HG03354 (cell line): ENCODE measurements at regions not wholly inside any gene's neighbourhood (a gene's known extent, or its start where the extent isn't known, plus 50 kb on each side); places are given as distances from the start of the nearest gene placed in this dataset.

Experiments
- ATAC-seq: cut with Tn5 transposase; IDR thresholded peaks from one replicate; pipeline ENCODE4 v1.9.1; 2021; ENCODE audit warnings: mild to moderate bottlenecking; ENCODE audit not compliant: unreplicated experiment, poor library complexity, severe bottlenecking

DNA sequence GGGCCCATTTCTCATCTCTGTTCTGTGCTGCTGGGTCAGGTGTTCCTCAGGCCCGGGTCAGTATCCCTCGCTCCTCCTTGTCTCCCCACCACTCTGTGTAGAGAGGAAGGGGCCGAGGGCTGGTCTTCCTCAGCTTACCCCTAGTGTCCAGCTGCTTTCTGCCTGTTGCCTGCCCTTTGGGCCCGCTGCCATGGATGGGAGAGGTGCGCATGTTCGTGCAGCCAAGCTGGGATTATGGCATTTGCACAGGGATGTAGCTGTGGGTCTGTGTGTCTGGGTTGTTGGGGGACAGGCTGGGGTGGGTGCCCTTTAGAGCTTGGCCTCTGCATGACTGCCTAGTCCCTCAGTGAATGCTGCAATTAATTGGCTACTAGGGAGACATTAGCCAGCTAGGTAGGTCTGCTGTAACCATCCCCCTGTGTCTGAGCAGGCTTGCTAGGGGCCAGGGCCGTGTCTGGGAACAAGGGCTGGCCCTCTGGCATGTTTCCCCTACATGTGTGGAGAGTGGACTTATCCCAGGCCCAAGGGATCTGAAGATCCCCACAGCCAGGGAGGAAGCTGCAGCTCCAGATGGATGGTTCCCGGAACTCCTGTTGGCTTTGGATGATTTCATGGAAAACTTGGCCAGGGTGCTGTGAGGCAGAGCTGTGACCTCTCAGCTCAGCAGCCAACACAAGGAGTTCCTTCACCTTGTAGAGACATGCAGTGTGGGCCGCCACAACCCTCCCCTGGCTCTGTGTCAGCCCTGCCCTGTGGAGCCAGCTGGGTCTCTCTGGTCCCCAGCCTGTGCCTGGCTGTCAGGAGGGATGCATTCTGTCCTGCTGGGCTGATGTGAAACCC lies 161.9 kb downstream of the MACROH2A1 start:
- no peak for ATAC-seq

DNA sequence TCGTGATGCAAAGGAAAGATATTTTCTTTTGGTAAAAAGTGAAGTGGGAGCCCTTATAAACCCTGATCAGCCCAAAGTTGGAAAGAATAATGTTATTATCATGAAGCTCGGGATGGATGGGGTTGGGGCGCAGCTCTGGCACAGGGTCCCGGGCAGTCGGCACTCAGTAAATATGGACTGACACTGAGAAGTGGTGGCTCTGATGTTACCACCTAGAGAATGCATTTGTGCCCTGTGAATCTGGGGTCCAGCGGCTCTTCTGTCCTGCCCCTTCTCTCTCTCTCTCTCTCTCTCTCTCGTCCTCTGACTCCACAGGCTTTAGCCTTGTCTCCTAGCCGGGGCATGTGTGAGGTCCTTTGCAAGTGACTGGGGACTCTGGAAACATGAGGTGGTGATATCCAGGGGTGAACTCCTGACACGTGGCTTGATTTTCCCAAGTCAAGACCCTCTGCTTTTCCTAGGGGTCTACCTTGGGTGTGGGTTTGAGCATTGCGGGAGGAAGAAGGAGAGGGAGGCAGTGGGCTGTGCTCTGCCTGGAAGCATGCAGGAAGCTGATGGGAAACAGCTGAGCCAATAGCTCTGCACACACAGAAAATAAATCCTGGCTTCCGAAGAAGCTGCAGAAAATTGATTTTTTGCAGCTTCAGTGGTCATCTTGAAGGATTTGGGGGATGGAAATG lies 162.7 kb downstream of the MACROH2A1 start:
- no peak for ATAC-seq

DNA sequence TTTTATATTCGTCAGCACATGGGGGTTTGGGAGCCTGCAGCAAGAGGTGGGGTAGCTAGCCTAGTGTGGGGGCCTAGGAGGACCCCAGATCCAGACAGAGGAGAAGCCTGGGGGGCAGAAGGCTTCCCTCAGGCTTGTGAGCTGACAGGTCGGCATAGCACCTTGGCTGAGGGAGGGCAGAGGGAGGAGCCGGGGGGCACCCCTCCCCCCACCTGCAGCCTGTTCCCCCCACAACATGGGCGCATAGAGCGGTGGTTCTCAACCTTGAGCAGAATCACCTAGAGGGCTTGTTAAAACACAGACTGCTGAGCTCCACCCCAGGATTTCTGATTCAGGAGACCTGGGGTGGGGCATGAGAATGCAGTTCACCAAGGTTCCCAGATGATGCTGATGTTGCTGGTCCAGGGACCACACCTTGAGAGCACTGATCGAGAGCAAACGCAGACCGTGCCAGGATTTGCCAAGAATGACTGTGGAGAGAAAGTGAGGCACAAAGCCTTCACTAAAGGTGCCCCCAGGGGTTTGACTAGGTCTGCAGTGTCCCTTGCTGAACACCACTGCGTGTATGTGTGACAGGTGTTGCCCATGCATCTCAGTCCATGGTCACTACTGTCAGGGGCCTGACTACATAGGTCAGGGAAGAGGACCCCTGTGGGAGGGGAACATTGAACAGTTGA lies 163.3 kb downstream of the MACROH2A1 start:
- no peak for ATAC-seq

DNA sequence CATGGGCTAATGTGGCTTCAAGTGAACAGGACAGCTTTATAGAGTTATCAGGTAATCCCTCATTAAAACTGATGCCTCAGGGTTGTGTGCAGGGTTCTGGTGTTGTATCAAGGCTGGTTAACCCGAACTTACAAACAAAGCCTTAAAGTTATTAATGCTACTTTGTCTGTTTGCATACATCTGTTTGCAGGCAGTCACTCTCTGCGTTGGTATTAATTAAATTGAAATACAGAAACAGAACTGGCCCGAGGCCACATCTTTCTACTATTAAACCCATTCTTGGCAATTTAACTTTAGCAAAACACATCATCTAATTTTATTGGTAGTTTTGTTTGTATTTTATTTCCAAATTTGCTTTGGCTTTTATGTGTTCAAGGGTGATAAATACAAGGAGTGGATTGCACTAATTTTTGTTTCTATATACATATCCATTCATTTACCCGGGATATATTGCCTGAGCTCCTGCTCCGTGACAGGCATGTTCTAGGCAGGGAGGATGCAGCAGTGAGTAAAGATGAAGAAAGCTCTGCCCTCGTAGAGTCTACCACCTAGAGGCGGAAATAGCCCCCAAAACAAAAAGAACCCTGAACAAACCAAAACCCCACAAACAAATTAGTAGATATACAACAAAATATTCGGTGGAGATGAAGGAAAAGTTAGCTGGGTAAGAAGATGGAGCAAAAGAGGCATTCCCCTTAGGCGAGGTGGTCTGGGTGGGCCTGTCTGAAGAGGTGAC lies 164.2 kb downstream of the MACROH2A1 start:
- ATAC-seq, result no peak

DNA sequence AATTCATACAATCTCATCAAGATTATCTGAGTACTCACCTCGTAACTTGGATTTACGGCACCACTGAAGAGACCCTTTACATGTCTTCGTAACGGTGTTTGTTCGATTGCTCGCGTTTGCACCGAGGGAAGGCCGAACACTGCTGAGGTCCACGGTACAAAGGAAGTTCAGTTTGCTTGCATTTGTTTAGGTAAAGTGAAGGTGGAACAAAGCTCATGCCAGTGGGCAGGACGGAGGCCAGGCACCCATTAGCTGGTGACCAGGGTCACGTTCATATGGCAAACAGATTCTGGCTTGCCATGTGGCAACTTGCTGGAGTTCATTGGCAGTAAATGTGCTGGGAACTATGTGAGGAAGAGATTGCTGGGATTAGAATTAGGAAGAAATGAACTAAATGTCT lies 164.8 kb downstream of the MACROH2A1 start:
- no peak for ATAC-seq

DNA sequence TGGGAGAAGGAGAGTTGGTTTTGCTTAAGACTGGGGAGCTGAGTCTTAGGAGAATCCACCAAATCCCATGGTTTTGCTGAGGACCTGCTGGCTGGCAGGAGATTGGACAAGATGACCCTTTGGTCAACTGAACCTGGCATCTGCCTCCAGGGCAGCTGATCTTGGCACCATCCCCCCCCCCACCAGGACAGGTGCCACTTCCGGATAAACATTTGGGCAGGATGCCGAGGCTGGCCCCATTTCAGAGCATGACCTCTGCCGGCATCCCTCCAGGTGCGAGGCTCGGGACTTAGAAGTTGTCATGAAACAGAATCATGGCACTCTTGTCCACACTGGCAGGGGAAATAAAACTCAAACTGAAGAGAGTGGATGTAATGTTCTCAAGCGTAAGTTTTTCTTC lies 165.6 kb downstream of the MACROH2A1 start:
- ATAC-seq, result no peak

DNA sequence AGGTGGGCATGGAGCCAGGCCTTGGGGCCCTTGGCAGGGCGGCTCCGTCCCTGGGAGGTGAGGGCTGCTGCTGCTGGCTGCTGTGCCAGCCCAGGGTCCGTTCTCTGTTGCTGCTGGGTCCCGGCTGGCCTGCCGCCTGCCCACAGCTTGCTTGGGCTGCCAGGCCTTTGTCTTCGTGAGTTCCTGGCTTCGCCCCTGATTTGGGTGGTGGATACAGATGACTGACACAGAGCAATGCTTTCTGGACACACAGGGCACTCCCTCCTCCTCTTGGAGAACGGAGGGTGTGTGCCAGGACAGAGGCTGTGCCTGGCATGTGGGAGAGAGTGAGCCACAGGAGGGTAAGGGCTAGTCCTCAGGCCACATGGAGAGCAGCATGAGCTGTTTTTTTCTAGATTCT lies 166.1 kb downstream of the MACROH2A1 start:
- no peak for ATAC-seq

DNA sequence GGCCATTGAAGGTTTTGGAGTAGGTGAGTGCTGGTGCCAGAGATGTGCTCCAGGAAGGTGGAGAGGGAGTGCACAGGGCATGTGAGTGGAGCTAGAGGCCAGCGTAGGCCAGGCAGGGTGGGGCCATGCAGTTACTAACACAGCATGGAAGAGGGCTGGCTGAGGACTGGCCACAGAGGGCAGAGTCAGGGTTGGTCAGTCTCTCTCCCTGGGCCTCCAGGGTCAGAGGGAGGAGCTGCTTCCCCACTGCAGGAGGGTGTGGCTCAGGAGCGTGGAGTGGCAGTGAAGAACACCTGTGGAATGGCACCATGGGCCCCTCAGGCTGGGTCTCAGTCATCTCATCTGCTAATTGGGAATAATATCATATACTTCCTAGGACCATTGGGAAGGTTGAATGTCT lies 167.7 kb downstream of the MACROH2A1 start:
- no peak for ATAC-seq

DNA sequence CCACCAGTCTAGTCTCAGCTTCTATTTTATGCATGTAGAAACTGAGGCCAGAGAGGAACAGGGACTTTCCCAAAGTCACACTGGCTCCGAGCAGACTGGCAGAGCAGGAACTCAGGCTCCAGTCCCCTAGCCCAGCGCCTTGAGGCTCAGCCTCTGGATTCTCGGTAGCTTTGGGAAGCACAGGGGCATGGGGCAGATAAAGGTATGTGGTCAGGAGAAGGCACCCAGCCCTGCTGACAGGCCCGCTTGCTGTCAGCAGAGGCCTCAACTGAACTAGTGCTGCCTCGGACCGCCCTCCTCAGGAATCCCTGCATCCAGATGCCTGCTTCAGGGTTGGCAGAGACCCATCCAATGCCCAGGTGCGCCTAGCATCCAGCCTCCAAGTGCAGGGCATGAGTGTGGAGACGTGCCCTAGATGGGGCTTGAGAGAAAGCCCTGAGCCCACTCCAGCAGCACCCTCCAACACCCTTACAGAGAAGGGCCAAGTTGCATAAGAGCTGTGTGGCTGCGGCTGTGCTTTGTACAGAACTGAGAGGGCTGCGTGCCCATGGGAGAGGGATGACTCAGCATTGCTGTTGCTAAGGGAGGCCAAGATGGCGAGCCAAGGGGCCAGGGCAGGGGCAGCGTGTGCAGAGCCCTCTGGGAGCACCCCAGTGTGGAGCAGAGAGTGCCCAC lies 168.6 kb downstream of the MACROH2A1 start:
- no peak for ATAC-seq

DNA sequence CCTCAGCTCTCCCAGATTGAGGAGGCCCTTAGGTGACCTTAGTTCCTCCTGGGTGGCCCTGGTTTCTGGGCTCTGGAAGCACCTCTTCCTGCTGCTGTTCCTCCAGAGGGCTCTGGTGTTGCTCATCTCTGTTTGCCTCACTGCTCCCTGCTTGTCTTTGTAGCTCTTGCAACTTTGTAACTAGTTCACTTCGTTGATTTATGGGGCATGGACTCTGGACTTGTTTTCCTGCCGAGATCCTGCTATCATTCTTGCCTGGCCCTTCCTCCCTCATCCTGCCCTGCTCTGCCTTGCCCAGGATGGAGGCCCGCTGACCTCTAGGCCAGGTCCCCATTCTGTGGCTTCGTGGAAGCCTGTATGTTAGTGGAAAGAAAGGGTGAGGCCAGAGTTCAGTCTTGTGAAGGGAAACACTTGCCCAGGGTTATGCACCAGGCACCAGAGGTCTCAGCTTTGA lies 169.3 kb downstream of the MACROH2A1 start:
- ATAC-seq, result no peak

DNA sequence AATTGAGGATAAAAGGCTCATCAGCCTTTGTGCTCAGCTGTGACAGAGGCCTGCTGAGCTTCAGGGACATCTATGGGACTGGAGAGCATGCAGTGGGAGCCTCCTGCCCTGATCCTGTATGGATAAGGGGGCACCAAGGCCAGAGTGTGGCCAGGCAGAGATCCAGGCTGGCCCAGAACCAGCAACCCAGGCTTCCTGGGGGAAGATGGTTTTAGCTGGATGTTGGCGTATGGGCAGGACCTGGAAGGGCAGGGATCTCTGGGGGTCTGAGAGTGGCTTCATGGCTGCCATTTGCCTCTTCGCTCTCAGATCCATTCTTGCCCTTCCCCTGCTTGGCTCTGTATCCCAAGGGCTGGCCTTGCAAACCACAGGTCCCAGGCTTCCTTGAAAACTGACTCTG lies 169.9 kb downstream of the MACROH2A1 start:
- no peak for ATAC-seq

DNA sequence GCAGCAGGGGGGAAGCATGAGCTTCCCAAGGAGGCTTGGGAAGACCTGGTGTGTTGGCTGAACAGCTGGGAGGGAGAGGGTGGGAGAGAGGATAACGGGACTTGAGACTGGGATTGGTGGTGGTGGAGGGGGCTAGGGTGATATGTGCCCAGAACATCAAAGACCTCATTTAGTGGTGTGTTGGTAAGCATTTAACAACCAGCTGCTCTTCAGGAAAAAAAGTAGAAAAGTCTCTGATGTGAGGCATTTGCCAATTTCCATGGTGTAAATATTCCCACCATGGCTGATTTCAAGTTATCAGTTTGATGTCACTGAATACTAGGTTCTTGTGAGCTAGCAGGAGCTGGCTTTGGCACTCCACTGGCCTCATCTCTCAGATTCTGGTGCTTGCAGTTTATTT lies 170.8 kb downstream of the MACROH2A1 start:
- ATAC-seq, result no peak

DNA sequence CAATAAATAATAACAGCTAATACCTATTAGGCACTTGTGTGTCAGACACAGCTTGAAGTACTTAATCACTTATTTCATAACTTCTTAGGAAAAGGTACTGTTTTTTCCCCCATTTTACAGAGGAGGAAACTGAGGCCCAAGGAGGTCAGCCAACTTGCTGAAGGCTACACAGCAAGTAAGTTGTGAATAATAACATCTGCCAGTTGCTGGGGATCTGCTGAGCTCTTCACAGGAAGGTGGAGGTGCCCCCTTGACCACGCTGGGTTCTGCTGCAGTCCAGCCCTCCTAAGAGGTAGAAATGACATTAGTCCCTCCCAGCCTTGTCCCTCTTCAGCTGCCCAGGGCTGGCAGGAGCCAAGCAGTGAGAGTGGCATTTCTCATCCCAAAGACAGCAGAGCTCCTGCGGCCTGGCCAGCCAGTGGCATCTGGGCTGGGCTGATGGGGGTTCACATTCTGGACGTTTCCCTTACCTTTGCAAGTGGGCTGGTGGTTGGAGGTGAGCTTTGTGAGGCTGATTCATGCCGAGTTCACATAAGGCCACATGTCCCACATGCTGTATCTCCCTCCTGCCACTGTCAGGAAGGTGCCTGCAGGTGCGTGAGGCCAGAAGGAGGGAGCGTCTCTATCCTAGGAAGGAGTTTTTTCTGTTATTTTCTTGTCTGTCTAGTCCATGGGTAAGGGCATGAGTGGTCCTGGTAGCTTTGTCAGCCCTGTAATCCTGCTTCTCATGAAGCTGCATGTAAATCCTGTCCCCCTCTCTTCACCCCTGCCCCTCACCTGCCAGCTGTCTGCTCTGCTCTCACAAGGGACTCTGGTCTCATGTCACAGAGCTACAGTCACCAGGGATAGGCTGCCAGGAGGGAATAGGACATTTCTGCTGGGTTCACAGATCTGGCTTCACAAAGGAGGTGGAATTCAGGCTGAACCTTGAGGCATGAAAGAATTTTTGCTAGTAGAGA lies 171.7 kb downstream of the MACROH2A1 start:
- ATAC-seq, result no peak

DNA sequence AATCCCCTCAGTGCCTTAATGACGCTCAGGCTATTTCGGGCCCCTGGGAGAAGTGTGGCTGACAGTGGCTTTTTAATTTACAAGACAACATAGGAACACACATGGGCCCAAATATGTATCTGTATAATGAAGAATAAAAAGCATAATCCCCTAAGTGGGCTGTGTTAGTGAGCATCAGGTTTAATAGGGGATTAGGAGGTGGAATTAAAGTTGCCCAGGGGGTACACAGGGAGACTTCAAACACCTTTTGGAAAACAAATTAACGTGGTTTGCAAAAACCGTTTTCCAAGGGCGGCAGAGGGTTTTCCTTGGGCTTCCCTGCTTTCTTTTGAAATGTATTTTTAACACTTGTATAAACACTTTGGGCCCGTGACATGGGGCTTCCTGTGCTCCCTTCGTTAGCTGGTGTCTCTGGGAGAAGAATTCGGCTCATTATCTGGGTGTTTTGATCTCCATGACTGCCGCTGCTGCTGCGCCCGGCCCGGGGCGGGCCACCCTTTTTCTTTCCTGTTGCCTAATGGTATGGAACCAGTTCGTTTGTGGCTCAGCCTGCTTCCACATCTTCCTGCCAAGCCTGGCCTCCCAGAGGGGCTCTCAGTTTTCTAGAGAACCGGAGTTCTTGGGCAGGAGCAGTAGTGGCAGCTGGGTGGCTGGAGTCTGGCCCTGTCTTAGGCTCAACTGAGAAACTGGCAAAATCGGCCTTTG lies 173.0 kb downstream of the MACROH2A1 start:
- no peak for ATAC-seq

DNA sequence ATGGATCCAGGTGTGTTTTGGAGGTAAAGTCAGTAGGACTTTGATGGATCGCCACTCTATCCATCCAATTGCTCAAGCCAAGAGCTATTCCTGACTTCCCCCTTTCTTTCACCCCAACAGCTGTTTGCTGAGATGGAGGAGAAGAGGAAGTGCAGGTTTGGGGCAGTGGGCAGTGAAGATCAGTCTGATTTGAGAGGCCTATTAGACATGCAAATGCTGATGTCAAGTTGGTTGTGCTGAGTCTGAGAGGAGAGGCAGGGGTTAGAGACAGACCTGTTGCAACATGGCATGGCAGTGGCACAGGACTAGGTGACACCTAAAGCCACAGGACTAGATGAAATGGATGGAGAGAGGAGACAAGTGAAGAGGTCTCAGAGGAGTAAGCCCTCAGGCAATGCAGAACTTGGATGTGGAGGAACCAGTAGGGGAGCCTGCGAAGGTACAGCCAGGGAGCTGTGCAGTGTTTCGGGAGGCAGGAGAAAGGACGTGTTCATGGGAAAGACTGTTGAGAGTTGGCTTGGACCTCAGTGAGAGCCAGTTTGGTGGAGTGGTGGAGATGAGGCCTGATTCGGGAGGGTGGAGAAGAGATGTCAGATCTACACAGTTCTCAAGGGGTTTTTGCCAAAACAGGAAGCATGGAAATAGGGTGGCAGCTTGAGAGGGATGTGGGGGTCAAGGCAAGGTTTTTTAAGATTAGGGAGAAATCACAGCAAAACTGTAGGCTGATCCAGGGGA lies 175.0 kb downstream of the MACROH2A1 start:
- ATAC-seq, result no peak

DNA sequence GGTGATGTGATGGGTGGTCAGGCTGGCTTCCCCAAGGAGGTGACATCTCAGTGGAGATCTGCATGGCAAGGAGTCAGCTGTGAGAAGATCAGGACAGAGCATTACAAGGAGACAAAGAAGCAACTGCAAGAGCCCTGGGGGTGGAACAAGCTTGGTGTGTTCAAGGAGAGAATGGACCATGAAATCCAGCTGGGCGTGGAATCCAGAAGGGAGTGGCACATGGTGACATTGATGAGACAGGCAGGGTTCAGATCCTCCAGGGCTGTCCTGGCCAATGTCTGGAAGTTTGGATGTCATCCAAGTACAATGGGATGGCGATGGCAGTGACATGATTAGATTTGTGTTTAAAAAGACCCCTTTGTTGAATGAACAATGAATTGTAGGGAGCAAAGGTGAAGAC lies 175.6 kb downstream of the MACROH2A1 start:
- no peak for ATAC-seq

DNA sequence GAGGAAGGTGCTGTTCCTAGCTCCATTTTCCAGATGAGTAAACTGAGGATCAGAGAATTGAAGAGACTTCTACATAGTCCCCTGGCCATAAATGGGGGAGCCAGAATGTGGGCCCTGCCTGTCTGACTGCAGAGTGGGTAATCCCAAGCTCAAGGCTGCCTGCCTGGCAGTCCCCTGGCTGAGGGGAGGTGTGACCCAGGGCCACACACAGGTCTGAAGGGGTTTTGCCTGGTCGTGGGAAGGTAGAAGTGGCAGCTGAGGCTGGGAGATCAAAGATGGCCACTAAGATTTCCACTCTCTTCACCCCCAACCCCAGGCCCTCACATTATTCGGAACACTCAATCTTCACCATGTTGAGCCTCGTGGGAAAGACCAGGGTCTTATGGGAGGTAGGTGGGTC lies 176.3 kb downstream of the MACROH2A1 start:
- no peak for ATAC-seq
